Urinary bladder (tissue), 3 donors: ENCODE measurements at regions not wholly inside any gene's neighbourhood (a gene's known extent, or its start where the extent isn't known, plus 50 kb on each side); places are given as distances from the start of the nearest gene placed in this dataset.

Source experiments
- DNase-seq: peaks from one replicate; pipeline ENCODE4 v3.0.0-alpha.2; 2015; ENCODE audit errors: extremely low spot score
- H3K27ac ChIP-seq: one replicate; pipeline ENCODE4 v1.5.1; 2013; ENCODE audit warnings: low read depth, mild to moderate bottlenecking, moderate library complexity
- H3K36me3 ChIP-seq: one replicate; pipeline ENCODE4 v1.6.1; 2013; ENCODE audit warnings: mild to moderate bottlenecking, moderate library complexity; ENCODE audit not compliant: insufficient read depth
- H3K4me1 ChIP-seq: one replicate; pipeline ENCODE4 v1.6.1; 2013; ENCODE audit warnings: mild to moderate bottlenecking, moderate library complexity; ENCODE audit not compliant: insufficient read depth
- H3K4me3 ChIP-seq: one replicate; pipeline ENCODE4 v1.5.1; 2013; ENCODE audit warnings: low read depth, low read length
- WGBS: extraction: QIAGEN DNeasy Blood & Tissue Kit; methylation state at CpG from one replicate; pipeline ENCODE4 v1.1.7; 2013; 5-methylcytosine and 5-hydroxymethylcytosine counted together
- donor health status: healthy with polysubstance abuse.
- donor health status: healthy.

DNA sequence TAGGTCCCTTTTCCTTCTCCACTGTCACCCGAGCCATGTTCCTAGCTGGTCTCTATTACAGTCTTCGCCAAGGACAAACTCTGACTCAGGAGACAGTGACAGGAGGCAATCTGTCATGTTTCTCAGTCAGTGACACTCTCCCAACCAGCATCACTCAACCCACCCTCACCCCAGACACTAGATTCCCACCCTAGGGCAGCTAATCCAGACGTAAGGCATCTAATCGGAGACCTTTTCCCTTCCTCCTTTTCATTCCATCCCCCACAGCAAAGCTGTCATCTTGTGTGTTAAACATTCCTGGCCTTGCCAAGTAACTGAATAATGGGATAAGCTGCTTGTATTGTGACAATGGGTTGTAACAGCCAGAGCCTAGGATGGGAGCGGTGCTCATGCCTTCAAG, 95.2 kb downstream of the SNX18 start:
- Histone ChIP-seq H3K4me3 (no peak overlapping the region), H3K36me3 (no peaks in the 10 kb centered on the region), H3K27ac (no peak overlapping the region), H3K4me1 (no peaks in the 10 kb centered on the region)
- 97% methylated on average over 5 of the region's 5 CpGs for WGBS
- DNase-seq: no peak

GRCh38 chr5:54611290-54611951, 93.9 kb downstream of the SNX18 start:
- Histone ChIP-seq H3K36me3 (no peaks in the 10 kb centered on the region), H3K4me3 (no peak overlapping the region), H3K4me1 (no peaks in the 10 kb centered on the region), H3K27ac (no peak overlapping the region)
- WGBS: 69% methylated on average over 5 of the region's 5 CpGs
- no peak for DNase-seq

GRCh38 chr5:54610197-54610944, 92.8 kb downstream of the SNX18 start:
- no peaks in the 10 kb centered on the region for H3K36me3 ChIP-seq
- no peak overlapping the region for H3K4me3 ChIP-seq
- no peak overlapping the region for H3K27ac ChIP-seq
- 70% methylated on average over 6 of the region's 6 CpGs for WGBS
- DNase-seq: no peak
- no peaks in the 10 kb centered on the region for H3K4me1 ChIP-seq

GRCh38 chr5:54608423-54609085, 91.0 kb downstream of the SNX18 start:
- Histone ChIP-seq H3K4me3 (no peak overlapping the region), H3K27ac (no peak overlapping the region), H3K4me1 (no peaks in the 10 kb centered on the region), H3K36me3 (no peaks in the 10 kb centered on the region)
- DNase-seq: no peak
- WGBS: 75% methylated on average over 3 of the region's 3 CpGs

DNA sequence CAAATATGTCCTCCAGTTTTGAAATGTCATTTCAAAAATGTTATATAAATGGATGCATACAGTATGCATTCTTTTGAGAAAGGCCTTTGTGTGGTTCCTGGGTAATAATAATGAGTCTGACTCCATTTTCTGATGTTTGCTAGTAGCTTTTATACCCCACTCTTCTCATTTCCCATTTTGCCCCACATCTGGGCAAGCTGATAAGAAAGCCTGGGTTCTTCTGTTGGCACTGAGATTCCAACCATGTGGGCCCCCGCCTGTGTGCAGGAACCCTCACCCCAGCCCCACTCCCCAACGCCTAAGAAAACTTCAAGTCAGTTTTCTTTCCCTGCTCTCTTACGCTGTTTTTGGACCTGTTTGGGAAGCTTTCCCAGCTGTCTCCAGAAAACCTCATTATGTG, 89.4 kb downstream of the SNX18 start:
- Histone ChIP-seq H3K4me3 (no peak overlapping the region), H3K4me1 (no peaks in the 10 kb centered on the region), H3K27ac (no peak overlapping the region), H3K36me3 (no peaks in the 10 kb centered on the region)
- WGBS: 94% methylated on average over 3 of the region's 3 CpGs
- no peak for DNase-seq

- no peaks in the 10 kb centered on the region for H3K36me3 ChIP-seq
- no peaks in the 10 kb centered on the region for H3K4me1 ChIP-seq
- no peak for DNase-seq
- no peak overlapping the region for H3K4me3 ChIP-seq
- H3K27ac ChIP-seq: no peak overlapping the region
- 41% methylated on average over 1 of the region's 1 CpG for WGBS
Measured at GRCh38 chr5:54603372-54603771, 85.8 kb downstream of the SNX18 start.

- DNase-seq: no peak
- Histone ChIP-seq H3K4me1 (no peaks in the 10 kb centered on the region), H3K4me3 (no peak overlapping the region), H3K36me3 (no peaks in the 10 kb centered on the region), H3K27ac (no peak overlapping the region)
- WGBS: 86% methylated on average over 7 of the region's 7 CpGs
Measured at GRCh38 chr5:54602475-54602874, 84.9 kb downstream of the SNX18 start.

DNA sequence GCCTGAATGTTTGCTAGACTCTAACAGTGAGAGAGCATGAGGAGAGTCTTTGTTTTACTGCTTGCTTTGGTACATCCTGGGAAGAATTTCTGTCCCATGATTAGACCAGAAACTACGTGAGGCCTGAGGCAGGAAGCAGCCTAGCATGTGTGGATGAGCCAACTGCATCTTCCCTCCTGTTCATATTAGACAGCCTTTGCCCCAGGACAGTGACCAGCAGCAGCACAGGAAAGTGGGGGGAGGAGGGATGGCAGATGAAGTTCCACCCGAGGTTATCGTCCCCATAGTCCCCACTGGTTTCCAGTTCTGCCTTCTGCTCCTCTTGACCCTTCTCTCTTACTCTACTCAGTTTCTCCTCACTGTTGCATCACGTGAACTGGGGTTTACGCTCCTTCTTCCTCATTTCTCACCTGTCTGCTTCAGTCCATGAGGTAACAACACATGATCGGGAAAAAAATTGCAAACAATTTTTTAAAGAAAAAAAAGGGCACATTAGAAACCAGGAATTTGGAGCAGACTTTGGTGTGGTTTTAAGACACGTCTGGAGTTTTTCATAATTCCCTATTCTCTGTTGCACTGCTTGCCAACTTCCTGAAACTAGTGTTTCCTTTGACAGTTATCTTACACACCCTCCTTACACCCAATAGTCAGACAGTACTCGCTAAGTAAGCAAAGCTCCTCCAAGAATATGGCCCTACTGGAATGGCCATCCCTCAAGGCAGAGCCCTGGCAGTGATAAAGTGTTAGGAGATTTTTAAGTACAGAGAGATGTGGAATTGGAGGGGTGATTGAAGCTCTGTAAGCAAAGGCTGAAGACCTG, 84.1 kb downstream of the SNX18 start:
- no peak overlapping the region for H3K27ac ChIP-seq
- no peak for DNase-seq

More for the DNA sequence above, 84.1 kb downstream of the SNX18 start:
- H3K4me3 ChIP-seq: no peak overlapping the region
- 75% methylated on average over 8 of the region's 8 CpGs for WGBS
- no peaks in the 10 kb centered on the region for H3K36me3 ChIP-seq
- H3K4me1 ChIP-seq: no peaks in the 10 kb centered on the region
